ENCODE measurements at regions not wholly inside any gene's neighbourhood (a gene's known extent, or its start where the extent isn't known, plus 50 kb on each side); places are given as distances from the start of the nearest gene placed in this dataset.

DNA sequence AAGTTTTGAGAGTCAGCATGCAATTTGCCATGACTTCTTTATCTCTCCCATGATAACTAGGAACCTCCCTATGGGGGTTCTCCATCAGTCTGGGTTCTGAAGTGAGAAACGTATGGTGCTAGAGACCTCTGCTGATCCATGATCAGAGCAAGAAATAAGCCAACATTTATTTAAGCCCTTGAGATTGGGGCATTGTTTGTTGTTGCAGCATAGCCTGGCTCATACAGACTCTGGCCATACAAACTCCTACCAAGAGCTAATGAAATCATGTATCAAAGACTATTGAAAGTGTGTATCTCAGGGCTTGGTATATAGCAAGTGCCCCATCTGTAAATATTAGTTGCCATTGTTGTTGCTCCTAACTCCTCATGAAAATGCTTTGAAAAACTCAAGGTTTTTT, 233.9 kb downstream of the MAF start:
- Histone ChIP-seq H3K4me3 (ENCODE audit: low read depth, low read length, poor library complexity, severe bottlenecking) (no peak overlapping the region), H3F3A (ENCODE audit: insufficient read depth, low read length) (no peaks in the 10 kb centered on the region), H4K20me1 (ENCODE audit: insufficient read depth, low read length) (no peaks in the 10 kb centered on the region), H3K79me2 (ENCODE audit: insufficient read depth, low read length) (no peaks in the 10 kb centered on the region), H3K9me2 (ENCODE audit: low read depth, low read length) (no peaks in the 10 kb centered on the region), H3K27me3 (ENCODE audit: insufficient read depth, low read length) (no peaks in the 10 kb centered on the region; the same call in 1 of the 2 replicates), H2AFZ (ENCODE audit: low read length) (no peak overlapping the region), H3K4me2 (ENCODE audit: low read length) (no peak overlapping the region), H3K36me3 (ENCODE audit: insufficient read depth, low read length) (no peaks in the 10 kb centered on the region), H3K9ac (ENCODE audit: low read length) (no peak overlapping the region), H3K9me3 (ENCODE audit: low read length) (no peaks in the 10 kb centered on the region), H3K27ac (ENCODE audit: low read depth, low read length, poor library complexity, severe bottlenecking) (no peak overlapping the region), H3K4me1 (ENCODE audit: insufficient read depth, low read length, severe bottlenecking) (no peaks in the 10 kb centered on the region)
- TF ChIP-seq, protein P1, sequence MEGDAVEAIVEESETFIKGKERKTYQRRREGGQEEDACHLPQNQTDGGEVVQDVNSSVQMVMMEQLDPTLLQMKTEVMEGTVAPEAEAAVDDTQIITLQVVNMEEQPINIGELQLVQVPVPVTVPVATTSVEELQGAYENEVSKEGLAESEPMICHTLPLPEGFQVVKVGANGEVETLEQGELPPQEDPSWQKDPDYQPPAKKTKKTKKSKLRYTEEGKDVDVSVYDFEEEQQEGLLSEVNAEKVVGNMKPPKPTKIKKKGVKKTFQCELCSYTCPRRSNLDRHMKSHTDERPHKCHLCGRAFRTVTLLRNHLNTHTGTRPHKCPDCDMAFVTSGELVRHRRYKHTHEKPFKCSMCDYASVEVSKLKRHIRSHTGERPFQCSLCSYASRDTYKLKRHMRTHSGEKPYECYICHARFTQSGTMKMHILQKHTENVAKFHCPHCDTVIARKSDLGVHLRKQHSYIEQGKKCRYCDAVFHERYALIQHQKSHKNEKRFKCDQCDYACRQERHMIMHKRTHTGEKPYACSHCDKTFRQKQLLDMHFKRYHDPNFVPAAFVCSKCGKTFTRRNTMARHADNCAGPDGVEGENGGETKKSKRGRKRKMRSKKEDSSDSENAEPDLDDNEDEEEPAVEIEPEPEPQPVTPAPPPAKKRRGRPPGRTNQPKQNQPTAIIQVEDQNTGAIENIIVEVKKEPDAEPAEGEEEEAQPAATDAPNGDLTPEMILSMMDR (IDR thresholded peaks at IDR 0.05; ENCODE audit: low read length) = no peak
- TF ChIP-seq EZH2 (IDR thresholded peaks at IDR 0.05; ENCODE audit: borderline replicate concordance, low read length) = no peak

DNA sequence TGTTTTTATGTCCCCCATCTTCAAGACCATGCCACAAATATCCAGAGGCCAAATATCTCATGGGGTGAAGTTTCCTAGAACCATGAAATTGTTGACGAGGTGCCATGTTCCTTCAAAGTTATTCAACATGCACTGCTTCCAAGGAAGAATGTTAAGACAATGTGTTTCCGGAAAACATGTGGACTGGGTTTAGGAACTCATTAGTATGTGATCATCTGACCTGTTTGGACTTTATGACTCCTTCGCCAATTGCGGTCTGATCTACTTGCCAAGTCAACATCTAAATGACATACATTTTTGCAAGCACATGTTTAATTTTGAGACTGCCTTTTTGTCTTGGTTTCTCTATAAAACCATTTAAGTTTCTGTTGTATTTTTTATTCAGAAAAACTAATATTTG, 234.8 kb downstream of the MAF start:
- H2AFZ ChIP-seq (ENCODE audit: low read length) = no peak overlapping the region
- no peaks in the 10 kb centered on the region for H3K9me2 ChIP-seq (ENCODE audit: low read depth, low read length)
- H3K4me3 ChIP-seq (ENCODE audit: low read depth, low read length, poor library complexity, severe bottlenecking) = no peak overlapping the region
- no peak overlapping the region for H3K4me2 ChIP-seq (ENCODE audit: low read length)
- H3K79me2 ChIP-seq (ENCODE audit: insufficient read depth, low read length) = no peaks in the 10 kb centered on the region
- H3K27ac ChIP-seq (ENCODE audit: low read depth, low read length, poor library complexity, severe bottlenecking) = no peak overlapping the region
- TF ChIP-seq EZH2 (IDR thresholded peaks at IDR 0.05; ENCODE audit: borderline replicate concordance, low read length) = no peak
- TF ChIP-seq, protein P1 (IDR thresholded peaks at IDR 0.05; ENCODE audit: low read length) = no peak
- no peaks in the 10 kb centered on the region for H4K20me1 ChIP-seq (ENCODE audit: insufficient read depth, low read length)
- no peak overlapping the region for H3K9ac ChIP-seq (ENCODE audit: low read length)
- no peaks in the 10 kb centered on the region; the same call in 1 of the 2 replicates for H3K27me3 ChIP-seq (ENCODE audit: insufficient read depth, low read length)
- no peaks in the 10 kb centered on the region for H3K9me3 ChIP-seq (ENCODE audit: low read length)
- no peaks in the 10 kb centered on the region for H3K36me3 ChIP-seq (ENCODE audit: insufficient read depth, low read length)
- H3F3A ChIP-seq (ENCODE audit: insufficient read depth, low read length) = no peaks in the 10 kb centered on the region
- H3K4me1 ChIP-seq (ENCODE audit: insufficient read depth, low read length, severe bottlenecking) = no peaks in the 10 kb centered on the region

DNA sequence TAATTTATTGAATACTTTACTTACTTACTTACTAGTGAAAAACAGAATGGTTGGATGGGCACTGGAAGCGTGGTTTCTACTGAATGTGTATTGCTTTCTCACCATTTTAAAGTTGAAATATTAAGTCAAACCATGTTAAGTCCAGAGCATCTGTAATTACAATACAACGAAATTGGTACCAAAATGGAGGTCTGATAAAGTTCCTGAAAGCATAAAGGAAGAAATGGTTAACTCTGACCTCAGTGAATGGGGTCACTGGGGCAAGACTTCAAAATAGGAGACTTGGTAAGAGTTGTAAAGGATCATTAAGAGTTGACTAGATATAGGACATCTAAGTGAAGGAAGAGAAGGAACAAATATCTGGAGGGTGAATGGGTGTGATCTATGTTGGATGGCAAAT, 237.1 kb downstream of the MAF start:
- H2AFZ ChIP-seq (ENCODE audit: low read length) = no peak overlapping the region
- H3F3A ChIP-seq (ENCODE audit: insufficient read depth, low read length) = no peaks in the 10 kb centered on the region
- H3K27me3 ChIP-seq (ENCODE audit: insufficient read depth, low read length) = no peaks in the 10 kb centered on the region; the same call in 1 of the 2 replicates
- no peak overlapping the region for H3K4me3 ChIP-seq (ENCODE audit: low read depth, low read length, poor library complexity, severe bottlenecking)
- H3K79me2 ChIP-seq (ENCODE audit: insufficient read depth, low read length) = no peaks in the 10 kb centered on the region
- H3K36me3 ChIP-seq (ENCODE audit: insufficient read depth, low read length) = no peaks in the 10 kb centered on the region
- no peaks in the 10 kb centered on the region for H3K4me1 ChIP-seq (ENCODE audit: insufficient read depth, low read length, severe bottlenecking)
- no peak overlapping the region for H3K9ac ChIP-seq (ENCODE audit: low read length)
- no peak overlapping the region for H3K4me2 ChIP-seq (ENCODE audit: low read length)
- H3K9me3 ChIP-seq (ENCODE audit: low read length) = no peaks in the 10 kb centered on the region
- H3K9me2 ChIP-seq (ENCODE audit: low read depth, low read length) = no peaks in the 10 kb centered on the region
- no peak for TF ChIP-seq EZH2 (IDR thresholded peaks at IDR 0.05; ENCODE audit: borderline replicate concordance, low read length)
- TF ChIP-seq, protein P1 (IDR thresholded peaks at IDR 0.05; ENCODE audit: low read length) = no peak
- no peak overlapping the region for H3K27ac ChIP-seq (ENCODE audit: low read depth, low read length, poor library complexity, severe bottlenecking)
- H4K20me1 ChIP-seq (ENCODE audit: insufficient read depth, low read length) = no peaks in the 10 kb centered on the region
